Hematopoietic multipotent progenitor cell treated with erythropoietin and hydrocortisone succinate and interleukin-3 and kit ligand, for 15 days (in vitro differentiated cells): ENCODE measurements at regions not wholly inside any gene's neighbourhood (a gene's known extent, or its start where the extent isn't known, plus 50 kb on each side); places are given as distances from the start of the nearest gene placed in this dataset.
"Not testable (repeated sequence)": the region's sequence is repeated elsewhere in the genome, so short reads cannot be mapped to it uniquely, and the experiment has no call there.

Experiments used
- DNase-seq: peaks from one replicate; pipeline ENCODE4 v3.0.0-alpha.2; 2015; ENCODE audit warnings: low spot score

- DNase-seq: no peak
These were observed 388.4 kb downstream of the NDFIP2 start for GRCh38 chr13:79869326-79869725.

- DNase-seq: no peak
These were observed 386.3 kb downstream of the NDFIP2 start for GRCh38 chr13:79867254-79867653.

GRCh38 chr13:79866436-79866835, 385.5 kb downstream of the NDFIP2 start:
- DNase-seq: no peak

DNA sequence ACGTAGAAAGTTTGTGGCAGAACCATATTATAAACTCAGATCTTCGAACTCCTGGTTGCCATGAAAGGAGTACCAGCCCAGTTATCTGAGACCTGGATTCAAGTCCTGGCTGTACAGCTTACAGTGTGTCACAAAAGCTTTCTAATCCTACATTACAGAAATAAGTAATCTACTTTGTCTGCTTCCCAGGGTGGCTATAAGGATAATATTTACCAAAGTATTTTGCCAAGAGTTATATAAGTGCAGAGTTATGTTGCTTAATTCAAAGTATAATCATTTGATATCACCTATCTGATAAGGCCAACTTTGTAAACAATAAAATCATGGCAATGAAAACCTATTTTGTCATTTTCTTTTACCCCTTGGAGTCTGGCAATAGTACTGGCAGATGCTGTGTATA, 381.6 kb downstream of the NDFIP2 start:
- DNase-seq: no peak

GRCh38 chr13:79861731-79862130, 380.8 kb downstream of the NDFIP2 start:
- DNase-seq: no peak

GRCh38 chr13:79860791-79861190, 379.8 kb downstream of the NDFIP2 start:
- DNase-seq: no peak

GRCh38 chr13:79859756-79860155, 378.8 kb downstream of the NDFIP2 start:
- DNase-seq: no peak

DNA sequence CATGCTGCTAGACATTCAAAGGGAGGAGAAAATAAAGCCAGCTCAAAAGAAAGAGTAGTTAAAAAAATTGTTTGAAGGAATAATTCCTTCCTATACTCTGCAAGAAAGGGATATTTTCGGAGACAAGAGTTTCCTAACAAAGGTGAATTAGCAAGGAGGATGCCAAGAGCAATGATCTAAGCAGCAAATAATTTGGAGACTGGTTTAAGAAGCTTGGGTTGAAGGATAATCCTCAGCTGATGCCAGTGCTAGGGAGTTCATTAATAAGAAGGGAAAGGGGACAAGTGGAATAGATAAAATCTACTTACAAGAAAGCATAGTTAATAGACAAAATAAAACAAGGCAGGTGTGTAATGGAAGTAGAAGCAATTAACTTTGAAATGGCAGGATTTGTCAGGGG, 372.3 kb downstream of the NDFIP2 start:
- no peak for DNase-seq

DNA sequence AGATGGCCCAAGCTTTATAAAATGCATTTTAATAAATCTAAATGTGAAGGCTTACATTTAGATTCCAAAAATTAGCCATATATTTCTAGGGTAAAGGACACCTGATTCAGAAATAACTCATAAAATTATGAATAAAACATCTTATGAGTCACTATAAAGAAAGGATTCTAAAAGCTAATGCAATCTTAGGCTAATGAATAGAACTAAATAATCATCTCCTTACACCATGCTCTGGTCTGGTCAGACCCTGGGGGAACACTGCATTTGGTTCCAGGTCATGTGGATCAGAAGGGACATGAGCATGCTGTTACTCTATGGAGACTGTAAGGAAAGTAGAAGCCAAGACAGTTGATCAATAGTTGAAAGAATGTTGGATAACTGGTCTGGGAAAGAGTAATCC, 370.4 kb downstream of the NDFIP2 start:
- no peak for DNase-seq

GRCh38 chr13:79847882-79848592, 367.1 kb downstream of the NDFIP2 start:
- no peak for DNase-seq

DNA sequence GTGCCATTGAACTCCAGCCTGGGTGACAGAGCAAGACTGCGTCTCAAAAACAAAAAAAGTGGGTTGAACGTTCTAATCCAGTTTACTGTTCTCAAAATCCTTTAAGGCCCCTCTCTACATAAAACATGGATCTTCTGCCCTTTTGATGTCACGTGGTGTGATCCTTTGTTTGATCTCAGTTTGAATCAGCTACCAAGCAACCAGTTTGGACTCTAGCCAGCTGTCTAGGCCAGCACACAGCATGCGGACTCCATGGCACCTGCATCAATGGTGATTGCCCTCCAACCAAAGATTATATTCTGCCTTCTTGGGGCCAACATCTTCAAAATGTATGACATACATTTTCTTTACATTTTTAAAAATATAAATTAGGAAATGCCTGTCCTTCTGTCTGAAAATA, 365.4 kb downstream of the NDFIP2 start:
- no peak for DNase-seq

DNA sequence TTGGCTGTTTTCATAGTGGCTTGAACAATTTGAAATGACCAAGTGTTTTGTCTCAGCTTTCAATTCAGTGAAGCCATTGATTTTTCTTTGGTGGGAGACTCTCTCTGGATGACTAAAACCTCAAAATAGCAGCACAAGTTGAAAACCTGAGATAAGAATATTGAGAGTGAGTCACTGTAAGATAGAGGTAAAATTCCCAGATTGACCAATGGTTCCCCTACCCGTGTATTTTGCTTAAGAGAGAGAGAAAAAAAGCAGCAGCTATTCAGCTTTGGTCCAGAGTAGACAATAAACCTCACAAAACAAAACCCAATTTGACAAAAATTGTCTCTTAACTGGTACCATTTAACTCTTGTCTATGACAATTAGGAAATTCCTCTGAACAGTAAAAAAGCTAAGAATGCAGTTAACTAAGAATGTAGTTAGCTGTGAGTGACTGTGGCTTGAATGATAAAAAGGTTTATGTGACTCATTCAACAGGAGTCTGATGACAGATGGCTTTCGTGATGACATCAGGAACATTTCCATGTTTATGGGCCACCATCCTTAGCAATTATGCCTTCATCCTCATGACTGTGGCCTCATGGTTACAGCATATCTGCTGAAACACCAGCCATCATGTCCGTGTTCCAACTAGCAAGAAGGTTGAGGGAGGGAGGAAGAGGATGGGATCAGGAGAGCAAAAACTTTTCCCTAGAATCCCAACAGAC, 356.9 kb downstream of the NDFIP2 start:
- no peak for DNase-seq

DNA sequence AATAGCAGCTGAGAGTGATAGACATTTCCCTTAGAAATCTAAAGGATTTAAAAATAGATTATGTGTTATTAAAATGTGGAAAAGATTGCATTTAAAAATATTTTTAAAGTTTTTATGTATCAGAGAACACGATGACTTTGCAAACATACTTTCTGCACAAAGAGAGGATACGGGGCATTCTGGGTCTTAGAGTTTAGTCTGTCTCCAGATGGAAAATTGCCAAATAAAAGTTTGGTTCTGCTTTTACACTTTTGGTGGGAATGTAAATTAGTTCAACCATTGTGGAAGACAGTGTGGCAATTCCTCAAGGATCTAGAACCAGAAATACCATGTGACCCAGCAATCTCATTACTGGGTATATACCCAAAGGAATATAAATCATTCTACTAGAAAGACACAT, 355.2 kb downstream of the NDFIP2 start:
- DNase-seq: not testable (repeated sequence)

- DNase-seq: no peak
These were observed 353.9 kb downstream of the NDFIP2 start for GRCh38 chr13:79834876-79835275.

GRCh38 chr13:79833991-79834390, 353.0 kb downstream of the NDFIP2 start:
- no peak for DNase-seq

- no peak for DNase-seq
These were observed 350.6 kb downstream of the NDFIP2 start for GRCh38 chr13:79831556-79831955.

- DNase-seq: no peak
These were observed 350.0 kb downstream of the NDFIP2 start for GRCh38 chr13:79830945-79831344.

DNA sequence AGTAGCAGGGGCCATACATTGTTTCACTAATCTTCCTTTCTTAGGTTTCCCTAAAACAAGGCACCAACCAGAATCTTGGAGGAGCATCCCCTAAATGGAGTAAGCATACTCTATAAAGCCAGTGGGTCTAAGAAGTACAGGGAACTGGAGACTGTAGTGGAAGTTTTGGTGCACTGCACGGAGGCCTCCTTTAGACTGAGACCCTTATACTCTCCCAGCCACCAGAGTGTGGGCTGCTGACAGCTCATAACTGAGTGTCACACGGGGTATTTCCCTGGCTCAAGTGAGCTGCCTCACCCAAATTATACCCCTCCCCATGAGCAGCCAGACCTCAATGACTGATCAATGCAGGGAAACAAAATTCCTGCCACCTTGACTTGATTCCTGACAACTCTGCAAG, 349.5 kb downstream of the NDFIP2 start:
- DNase-seq: no peak

DNA sequence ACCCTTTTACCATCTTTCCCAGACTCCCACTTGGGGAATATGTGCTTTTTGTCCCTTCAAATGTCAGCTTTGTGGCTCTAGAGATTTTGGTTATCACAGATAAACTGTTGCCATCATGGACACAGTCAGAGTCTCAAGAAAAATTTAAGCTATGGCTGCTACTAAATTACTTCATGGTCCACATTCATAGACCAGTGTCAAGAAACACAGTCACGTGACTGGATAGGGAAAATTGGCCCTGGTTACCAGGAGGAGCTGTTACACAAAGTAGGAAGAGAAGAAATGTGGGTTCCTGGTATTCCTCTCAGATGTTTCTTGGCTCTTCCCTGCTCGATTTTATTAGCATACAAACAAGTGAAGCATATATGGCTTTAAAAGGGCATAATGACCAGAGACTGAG, 348.9 kb downstream of the NDFIP2 start:
- DNase-seq: no peak

DNA sequence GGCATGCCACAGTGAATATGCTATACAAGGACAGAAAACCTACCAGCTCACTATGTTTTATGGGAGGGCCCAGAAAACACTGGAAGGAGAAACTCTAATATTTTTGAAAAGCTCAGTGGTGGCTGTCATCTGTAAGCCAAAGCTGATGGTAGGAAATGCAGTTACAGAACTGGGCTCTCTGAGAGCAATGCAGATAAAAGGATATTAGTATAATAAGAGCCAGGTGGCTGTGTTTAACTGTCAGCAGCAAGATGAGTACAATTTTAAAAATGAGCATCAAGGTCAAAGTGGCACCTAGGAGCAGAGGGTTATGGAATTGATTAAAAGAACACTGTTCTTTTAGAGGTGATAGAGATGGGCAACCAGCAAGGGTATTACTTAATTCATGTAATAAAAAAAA, 345.0 kb downstream of the NDFIP2 start:
- no peak for DNase-seq

DNA sequence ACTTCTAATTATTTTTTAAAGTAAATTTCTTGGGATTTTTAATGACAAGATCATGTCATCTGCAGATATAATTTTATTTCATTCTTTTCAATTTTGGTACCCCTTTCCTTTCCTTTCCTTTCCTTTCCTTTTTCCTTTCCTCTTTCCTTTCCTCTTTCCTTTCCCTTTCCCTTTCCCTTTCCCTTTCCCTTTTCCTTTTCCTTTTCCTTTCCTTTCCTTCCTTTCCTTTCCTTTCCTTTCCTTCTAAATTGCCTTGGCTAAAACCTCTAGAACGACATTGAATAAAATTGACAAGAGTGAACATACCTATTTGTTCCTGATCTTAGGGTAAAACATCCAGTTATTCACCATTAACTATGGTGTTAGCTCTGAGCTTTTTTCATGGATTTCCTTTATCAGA, 334.1 kb downstream of the NDFIP2 start:
- no peak for DNase-seq

GRCh38 chr13:79812070-79812850, 331.3 kb downstream of the NDFIP2 start:
- no peak for DNase-seq

DNA sequence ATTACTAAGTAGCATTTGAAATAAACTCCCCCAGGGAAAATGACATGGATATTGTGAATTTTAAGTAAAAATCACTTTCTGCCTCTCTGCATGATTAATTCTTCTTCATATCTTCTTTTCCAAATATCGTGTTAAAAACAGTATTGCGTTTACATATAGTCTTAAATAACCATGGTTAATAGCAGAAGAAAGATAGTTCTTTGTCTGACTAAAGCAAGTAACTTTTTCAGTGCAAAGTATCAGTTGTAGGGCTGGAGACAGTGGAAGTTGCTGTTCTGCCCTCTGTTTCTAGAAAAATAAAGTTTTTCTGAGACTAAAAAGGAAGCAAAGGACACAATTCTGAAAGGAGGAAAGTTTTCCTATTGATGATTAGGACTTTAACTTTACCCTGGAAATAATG, 330.2 kb downstream of the NDFIP2 start:
- DNase-seq: no peak
